HG03342 (cell line): ENCODE measurements at regions not wholly inside any gene's neighbourhood (a gene's known extent, or its start where the extent isn't known, plus 50 kb on each side); places are given as distances from the start of the nearest gene placed in this dataset.

Source experiments
- ATAC-seq: cut with Tn5 transposase; IDR thresholded peaks from one replicate; pipeline ENCODE4 v1.9.1; 2021; ENCODE audit warnings: mild to moderate bottlenecking, moderate library complexity; ENCODE audit not compliant: unreplicated experiment

DNA sequence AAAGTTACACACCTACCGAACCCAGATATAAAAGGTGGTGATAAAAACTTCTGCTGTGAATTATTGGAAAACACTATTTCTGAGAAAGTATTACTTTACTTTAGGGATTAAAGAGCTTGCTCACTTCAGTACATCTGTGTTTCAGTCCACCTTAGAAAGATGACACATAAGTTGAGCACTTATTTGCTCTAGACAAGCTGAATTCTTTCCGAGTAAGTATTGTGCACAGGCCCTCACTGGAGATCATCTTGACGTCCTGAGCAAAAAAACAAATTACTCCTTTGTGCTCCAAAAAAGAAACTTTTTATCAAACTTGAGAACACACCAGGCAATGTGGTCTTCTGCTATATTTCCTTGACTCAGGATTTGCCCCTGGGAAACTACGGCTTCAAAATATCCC lies 231.0 kb upstream of the GRAMD2B start:
- no peak for ATAC-seq

- ATAC-seq = no peak
Measured at GRCh38 chr5:126195410-126196100, 227.7 kb upstream of the GRAMD2B start.

DNA sequence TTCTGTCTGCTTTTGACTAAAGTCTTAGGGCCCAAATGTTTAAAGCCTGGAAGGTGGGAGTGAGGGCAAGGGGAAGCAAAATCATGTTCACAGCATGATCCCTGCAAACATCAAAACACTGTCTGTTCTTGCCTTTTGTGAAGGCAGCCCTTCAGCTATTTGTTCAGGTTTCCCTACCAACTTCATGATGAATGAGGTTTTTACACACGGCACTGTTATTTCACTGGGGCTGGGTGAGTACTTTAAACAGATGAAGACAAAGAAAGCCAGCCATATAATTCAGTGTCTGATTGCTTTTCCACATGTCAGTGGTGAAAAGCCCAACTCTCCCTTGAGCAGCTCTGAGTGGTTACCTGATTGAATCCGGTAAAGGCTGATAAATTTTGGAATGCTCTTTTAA lies 224.7 kb upstream of the GRAMD2B start:
- ATAC-seq = no peak

- ATAC-seq = no peak
Measured at GRCh38 chr5:126199467-126199866, 223.7 kb upstream of the GRAMD2B start.

DNA sequence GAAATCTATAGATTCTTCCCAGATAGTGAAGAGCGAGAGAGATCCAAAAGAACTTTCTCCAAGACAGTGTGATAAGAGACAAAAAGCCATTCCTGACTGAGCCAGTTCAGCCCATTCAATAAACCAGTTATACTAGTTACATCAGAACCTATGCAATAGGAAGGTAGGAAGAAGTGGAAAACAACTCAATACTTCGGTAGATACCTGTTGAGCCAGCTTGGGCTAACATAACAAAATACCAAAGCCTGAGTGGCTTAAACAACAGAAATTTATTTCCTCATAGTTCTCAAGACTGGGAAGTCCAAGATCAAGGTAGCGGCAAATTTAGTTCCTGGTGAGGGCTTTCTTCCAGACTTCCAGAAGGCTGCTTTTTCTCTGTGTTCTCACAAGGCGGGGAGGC lies 214.5 kb upstream of the GRAMD2B start:
- ATAC-seq = no peak

DNA sequence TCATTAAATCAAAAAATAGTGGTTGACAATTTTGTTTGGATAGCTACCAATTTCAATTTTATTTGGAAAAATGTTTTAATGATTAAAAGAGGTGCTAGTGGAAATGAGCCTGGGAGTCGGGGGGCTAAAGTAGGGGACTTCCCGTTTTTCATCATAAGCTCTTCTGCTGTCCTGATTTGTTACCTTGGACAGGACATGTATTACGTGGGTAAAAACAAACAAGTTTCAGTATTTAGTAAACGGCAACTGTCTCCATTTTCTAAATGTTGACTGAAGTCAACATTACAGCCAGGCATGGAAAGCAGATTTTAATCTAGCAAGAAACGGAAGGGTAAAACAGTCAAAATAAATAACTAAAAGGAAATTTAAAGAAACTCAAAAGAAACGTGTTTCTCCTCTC lies 212.3 kb upstream of the GRAMD2B start:
- no peak for ATAC-seq

GRCh38 chr5:126219616-126220015 lies 203.6 kb upstream of the GRAMD2B start:
- no peak for ATAC-seq

- no peak for ATAC-seq
Measured at GRCh38 chr5:126220725-126221124, 202.5 kb upstream of the GRAMD2B start.

DNA sequence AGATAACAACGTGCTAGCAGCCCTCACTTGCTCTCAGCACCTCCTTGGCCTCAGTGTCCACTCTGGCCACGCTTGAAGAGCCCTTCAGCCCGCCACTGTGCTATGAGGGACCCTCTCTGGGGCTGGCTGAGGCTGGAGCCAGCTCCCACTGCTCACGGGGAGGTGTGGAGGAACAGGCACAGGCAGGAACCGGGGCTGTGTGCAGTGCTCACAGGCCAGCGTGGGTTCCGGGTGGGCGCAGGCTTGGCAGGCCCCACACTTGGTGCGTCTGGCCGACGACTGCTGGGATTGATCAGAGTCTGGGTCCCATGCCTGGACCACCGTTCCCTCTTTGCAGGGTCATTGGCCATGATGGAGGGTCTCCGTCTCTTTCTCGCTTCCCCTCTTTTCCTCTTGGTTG lies 194.3 kb upstream of the GRAMD2B start:
- ATAC-seq = no peak

GRCh38 chr5:126233256-126233655 lies 190.0 kb upstream of the GRAMD2B start:
- ATAC-seq = no peak

DNA sequence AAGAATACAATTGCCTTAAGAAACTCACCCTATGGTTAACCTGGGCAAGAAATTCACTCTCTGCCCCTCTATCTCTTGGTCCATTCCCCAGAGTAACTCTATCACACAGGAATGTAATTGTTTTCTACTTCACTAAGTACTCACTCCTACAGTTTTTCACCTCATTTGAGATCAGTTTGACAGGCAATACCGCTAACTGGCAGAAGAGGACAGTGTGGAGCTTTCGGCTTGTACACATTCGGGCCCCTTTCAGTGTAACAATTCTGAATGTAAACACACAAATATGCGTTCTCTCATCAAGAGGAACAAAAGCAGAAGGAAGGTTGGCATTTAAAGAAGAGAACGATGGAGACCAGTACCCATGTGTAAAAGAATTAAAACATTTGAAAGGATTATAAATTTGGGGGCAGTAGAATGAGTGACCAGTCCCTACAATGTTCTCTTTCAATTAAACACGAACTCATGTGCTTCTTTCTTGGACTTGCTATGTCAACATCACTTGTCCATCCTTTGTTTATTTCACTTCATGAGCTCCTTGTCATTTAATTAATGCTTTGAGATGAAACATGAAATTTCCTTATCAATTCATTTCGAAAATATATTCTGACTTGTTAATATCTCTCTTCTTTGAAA lies 188.5 kb upstream of the GRAMD2B start:
- ATAC-seq = peak; percentile 60

DNA sequence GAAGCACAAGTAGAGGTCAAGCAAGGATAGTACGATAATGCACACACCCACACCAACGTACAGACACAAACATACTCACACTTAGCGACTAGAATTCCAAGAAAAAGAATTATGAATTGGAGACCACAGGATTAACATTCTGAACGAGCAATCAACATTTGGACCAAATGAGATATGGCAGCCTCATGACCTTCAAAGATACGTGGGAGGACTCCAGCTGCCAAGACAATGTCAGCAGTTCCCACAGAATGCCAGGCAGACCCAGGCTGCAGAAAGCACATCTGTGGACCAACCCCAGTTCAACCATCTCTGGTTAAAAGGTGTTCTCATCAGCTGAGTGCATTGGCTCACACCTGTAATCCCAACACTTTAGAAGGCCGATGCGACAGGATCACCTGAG lies 187.6 kb upstream of the GRAMD2B start:
- ATAC-seq = no peak

GRCh38 chr5:126236994-126237393 lies 186.2 kb upstream of the GRAMD2B start:
- no peak for ATAC-seq

DNA sequence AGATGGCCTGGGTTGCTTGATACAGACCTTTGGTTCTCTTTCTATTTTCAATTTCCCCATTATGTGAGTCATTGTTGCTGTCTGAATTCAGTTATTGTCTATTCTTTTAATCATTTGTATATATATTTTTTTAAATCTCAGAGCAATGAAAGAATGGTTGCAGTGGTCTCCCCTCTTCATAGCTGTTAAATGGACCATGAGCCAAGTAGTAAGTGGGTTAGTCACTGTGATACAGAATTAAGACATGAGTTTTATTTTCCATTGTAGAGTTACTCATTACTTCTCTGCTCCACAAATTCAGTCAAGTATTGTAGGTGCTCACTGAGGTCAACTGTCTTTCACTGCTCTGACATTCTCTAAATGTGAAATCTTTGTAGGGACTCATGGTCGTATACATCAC lies 174.6 kb upstream of the GRAMD2B start:
- no peak for ATAC-seq

GRCh38 chr5:126251024-126251423 lies 172.2 kb upstream of the GRAMD2B start:
- ATAC-seq = no peak

DNA sequence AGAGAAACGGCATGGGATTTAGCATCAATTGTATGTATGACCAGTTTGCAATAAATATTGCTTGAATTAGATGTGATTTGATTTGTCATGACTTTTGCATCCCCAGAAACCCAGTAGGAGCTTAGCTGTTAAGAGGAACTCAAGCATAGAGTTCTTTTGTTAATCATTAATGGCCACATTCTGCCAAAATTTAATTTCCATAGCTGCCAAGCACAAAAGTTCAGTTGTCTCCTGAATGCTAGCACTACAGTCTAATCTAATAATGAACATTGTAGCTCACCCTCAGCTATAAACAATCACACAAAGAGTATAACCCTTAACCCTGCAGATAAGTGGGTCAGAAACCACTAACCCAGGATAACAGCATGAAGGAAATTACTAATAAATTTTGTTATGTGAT lies 169.8 kb upstream of the GRAMD2B start:
- no peak for ATAC-seq

DNA sequence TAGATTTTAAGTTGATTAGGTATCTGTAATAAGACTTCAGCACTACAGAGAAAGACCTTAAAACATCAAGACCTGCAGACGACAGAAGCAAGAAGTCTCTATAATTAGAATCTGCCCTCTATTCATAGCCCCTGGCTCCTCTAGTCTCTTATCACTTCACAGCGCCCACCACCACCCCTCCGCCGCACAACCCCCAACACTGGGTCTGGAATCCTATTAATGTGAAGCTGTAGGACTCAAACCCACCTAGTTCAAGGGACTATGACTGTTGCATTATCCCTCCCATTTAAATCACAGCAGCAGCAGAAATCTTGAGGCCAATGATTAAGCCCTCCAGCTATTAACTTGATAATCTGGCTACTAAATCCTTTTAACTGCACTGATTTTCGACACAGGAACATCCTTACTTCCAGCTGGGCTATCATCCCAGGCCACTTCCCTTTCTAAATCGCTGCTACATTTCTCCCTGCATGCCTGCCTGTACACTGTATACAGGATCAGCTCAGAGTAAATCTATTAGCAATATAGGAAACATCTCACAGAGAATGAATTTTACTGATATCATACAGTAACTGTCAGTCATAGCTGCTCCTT lies 159.5 kb upstream of the GRAMD2B start:
- ATAC-seq = no peak

- no peak for ATAC-seq
Measured at GRCh38 chr5:126265917-126266316, 157.3 kb upstream of the GRAMD2B start.

GRCh38 chr5:126267438-126267837 lies 155.8 kb upstream of the GRAMD2B start:
- no peak for ATAC-seq

GRCh38 chr5:126268697-126269315 lies 154.4 kb upstream of the GRAMD2B start:
- ATAC-seq = no peak

- no peak for ATAC-seq
Measured at GRCh38 chr5:126269511-126269910, 153.7 kb upstream of the GRAMD2B start.

GRCh38 chr5:126271141-126271540 lies 152.1 kb upstream of the GRAMD2B start:
- ATAC-seq = no peak
